Activated CD8-positive, alpha-beta T cell treated with anti-CD3 and anti-CD28 coated beads for 36 hours (primary cell): ENCODE measurements at regions not wholly inside any gene's neighbourhood (a gene's known extent, or its start where the extent isn't known, plus 50 kb on each side); places are given as distances from the start of the nearest gene placed in this dataset.
"Not testable (repeated sequence)": the region's sequence is repeated elsewhere in the genome, so short reads cannot be mapped to it uniquely, and the experiment has no call there.

Source experiments
- ATAC-seq: fragments of 200-7000 bp; cut with Tn5 transposase; one replicate; pipeline ENCODE4 v1.10.0; 2021; ENCODE audit warnings: mild to moderate bottlenecking, moderate library complexity
- CTCF ChIA-PET: fragments of 350-600 bp; sonication (Branson Sonifier 250); formaldehyde crosslinking; loops from one replicate; lab custom pipeline; 2021; ENCODE audit warnings: antibody characterized with exemption; lab: Charles Lee
- POLR2A ChIA-PET: fragments of 350-600 bp; sonication (Branson Sonifier 250); formaldehyde crosslinking; loops from one replicate; lab custom pipeline; 2021; ENCODE audit warnings: antibody characterized with exemption; lab: Charles Lee
- DNase-seq: peaks from one replicate; pipeline ENCODE4 v3.0.0-alpha.2; 2020
- H3K27ac Mint-ChIP-seq: one replicate; pipeline ENCODE4 v1.8.0; 2021; ENCODE audit warnings: mild to moderate bottlenecking, mixed read lengths
- H3K27me3 Mint-ChIP-seq: one replicate; pipeline ENCODE4 v1.8.0; 2021; ENCODE audit warnings: mixed read lengths
- H3K36me3 Mint-ChIP-seq: one replicate; pipeline ENCODE4 v1.8.0; 2021; ENCODE audit warnings: low read depth, mixed read lengths
- H3K4me1 Mint-ChIP-seq: one replicate; pipeline ENCODE4 v1.8.0; 2021; ENCODE audit warnings: low read depth, mixed read lengths
- H3K4me3 Mint-ChIP-seq: one replicate; pipeline ENCODE4 v1.8.0; 2021; ENCODE audit warnings: mild to moderate bottlenecking, moderate library complexity, mixed read lengths
- H3K9me3 Mint-ChIP-seq: one replicate; pipeline ENCODE4 v1.8.0; 2021; ENCODE audit warnings: mixed read lengths
- CTCF ChIP-seq: fragments of 200-600 bp; IDR thresholded peaks from one replicate; pipeline ENCODE4 v1.8.0; 2022; ENCODE audit warnings: antibody characterized with exemption, mild to moderate bottlenecking
- intact Hi-C: fragments of 100-400 bp; cut with micrococcal nuclease; formaldehyde crosslinking; loops from one replicate; pipeline ENCODE4 v1.10.0; 2022

GRCh38 chr7:131157530-131158243 lies 170.0 kb upstream of the MKLN1 start:
- intact Hi-C loops: no loop called here
- DNase-seq: no peak
- Mint-ChIP-seq H3K4me3 (no peak overlapping the region), H3K9me3 (no peaks in the 10 kb centered on the region), H3K27me3 (peaks cover 1% of the 10 kb centered on the region), H3K4me1 (no peaks in the 10 kb centered on the region), H3K36me3 (no peaks in the 10 kb centered on the region), H3K27ac (no peak overlapping the region)
- TF ChIP-seq CTCF: no peak
- ChIA-PET POLR2A (no interaction called here), CTCF (interaction anchor here (1.2 to 1.3 kb wide), 2 partner anchors 10 to 26 kb away, joined by 3 read pairs; no protein-coding TSS in a partner anchor)
- ATAC-seq: no peak

- intact Hi-C loops, H3K9me3 Mint-ChIP-seq, H3K4me1 Mint-ChIP-seq, H3K4me3 Mint-ChIP-seq, H3K27ac Mint-ChIP-seq, ATAC-seq, DNase-seq, POLR2A ChIA-PET, H3K27me3 Mint-ChIP-seq, H3K36me3 Mint-ChIP-seq: not testable (repeated sequence)
- CTCF ChIA-PET: interaction anchor here (1.2 kb wide), 1 partner anchor 27 kb away, joined by 3 read pairs; no protein-coding TSS in a partner anchor
Observed at GRCh38 chr7:131158244-131158636, 169.4 kb upstream of the MKLN1 start.

- Mint-ChIP-seq H3K9me3 (no peaks in the 10 kb centered on the region), H3K27ac (no peak overlapping the region), H3K27me3 (peaks cover 1% of the 10 kb centered on the region), H3K4me1 (no peaks in the 10 kb centered on the region), H3K4me3 (no peak overlapping the region), H3K36me3 (no peaks in the 10 kb centered on the region)
- DNase-seq: no peak
- no peak for TF ChIP-seq CTCF
- intact Hi-C loops: no loop called here
- ChIA-PET CTCF (interaction anchor here (0.8 to 1.6 kb wide), 2 partner anchors 10 to 90 kb away, joined by 3 read pairs; no protein-coding TSS in a partner anchor), POLR2A (no interaction called here)
- ATAC-seq: no peak
Observed at GRCh38 chr7:131159961-131160361, 167.7 kb upstream of the MKLN1 start.

- TF ChIP-seq CTCF: no peak
- Mint-ChIP-seq H3K36me3 (no peaks in the 10 kb centered on the region), H3K4me3 (no peak overlapping the region), H3K4me1 (no peaks in the 10 kb centered on the region), H3K27me3 (peaks cover 1% of the 10 kb centered on the region), H3K9me3 (no peaks in the 10 kb centered on the region), H3K27ac (no peak overlapping the region)
- ChIA-PET CTCF (no interaction called here), POLR2A (no interaction called here)
- intact Hi-C loops: no loop called here
- DNase-seq: no peak
- no peak for ATAC-seq
Observed at GRCh38 chr7:131161103-131161502, 166.6 kb upstream of the MKLN1 start.

- ATAC-seq (no peak), DNase-seq (no peak)
- Mint-ChIP-seq H3K36me3 (no peaks in the 10 kb centered on the region), H3K27ac (no peak overlapping the region), H3K9me3 (no peaks in the 10 kb centered on the region), H3K4me3 (no peak overlapping the region), H3K27me3 (peaks cover under 1% of the 10 kb centered on the region), H3K4me1 (no peaks in the 10 kb centered on the region)
- CTCF ChIA-PET: interaction anchor here (1.0 kb wide), 1 partner anchor 141 kb away, joined by 4 read pairs; no protein-coding TSS in a partner anchor
- intact Hi-C loops: no loop called here
- POLR2A ChIA-PET: interaction anchor here (0.7 kb wide), 1 partner anchor 1254 kb away, joined by 4 read pairs; no protein-coding TSS in a partner anchor
- TF ChIP-seq CTCF: no peak
Observed at GRCh38 chr7:131164025-131164925, 163.4 kb upstream of the MKLN1 start.
